ENCODE measurements at regions not wholly inside any gene's neighbourhood (a gene's known extent, or its start where the extent isn't known, plus 50 kb on each side); places are given as distances from the start of the nearest gene placed in this dataset.

DNA sequence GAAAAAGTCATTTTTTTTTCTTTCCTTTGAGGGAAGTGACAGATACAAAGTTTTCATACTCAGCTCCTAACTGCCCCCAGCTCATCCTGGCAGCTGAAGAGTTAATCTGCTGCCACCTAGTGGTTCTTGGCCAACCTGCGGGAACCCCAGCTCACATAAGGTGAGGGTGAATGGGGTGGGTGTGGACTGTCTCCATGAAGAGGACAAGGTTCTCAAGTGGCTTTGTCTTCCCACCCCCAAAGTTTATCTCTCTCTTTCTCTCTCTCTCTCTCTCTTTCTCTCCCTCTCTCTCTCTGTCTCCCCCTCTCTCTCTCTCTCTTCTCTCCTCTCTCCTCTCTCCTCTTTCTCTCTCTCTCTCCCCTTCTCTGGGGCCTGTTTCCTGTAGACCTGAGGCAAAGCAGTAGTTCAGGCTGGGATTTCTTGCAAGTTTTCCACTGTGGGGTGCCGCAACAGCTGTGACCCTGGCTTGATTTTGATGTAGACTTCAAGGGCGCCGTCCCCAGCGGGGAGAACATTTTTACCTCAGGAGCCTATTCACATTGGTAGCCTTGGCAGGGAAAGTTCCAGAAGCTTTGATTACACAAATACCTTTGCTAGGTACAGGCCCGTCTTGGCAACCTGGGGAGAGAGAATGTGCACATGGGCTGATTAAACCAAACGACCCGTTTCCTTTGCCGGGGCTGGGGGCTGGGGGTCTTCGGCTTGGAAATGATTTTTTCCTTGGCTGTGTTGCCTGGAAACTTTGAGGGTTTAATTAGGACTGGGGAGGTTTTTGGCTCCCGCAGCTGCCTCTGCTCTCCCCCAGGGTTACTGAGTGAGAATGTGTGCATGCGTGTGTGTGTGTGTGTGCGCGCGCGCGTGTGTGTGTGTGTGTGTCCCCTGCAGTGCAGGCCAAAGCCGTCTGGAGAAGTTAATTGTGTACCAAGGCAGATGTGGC lies 135.9 kb downstream of the TM2D1 start:
- no peak overlapping the region for H3K4me3 ChIP-seq (replicated peaks in 1 of 4; ENCODE audit: control extremely low read depth in 1 of 4, insufficient read depth in 1 of 4, low read depth in 3 of 4, low read length in 4 of 4)
- H3K36me3 ChIP-seq (ENCODE audit: control insufficient read depth, insufficient read depth, low read length) = no peaks in the 10 kb centered on the region
- H3K4me2 ChIP-seq (ENCODE audit: extremely low read depth, insufficient read depth, low read length) = no peak overlapping the region
- H3K79me2 ChIP-seq (ENCODE audit: control insufficient read depth, insufficient read depth, low read length) = no peaks in the 10 kb centered on the region
- H3K27ac ChIP-seq (ENCODE audit: insufficient read depth, low read length) = no peak overlapping the region
- H3K9ac ChIP-seq (ENCODE audit: insufficient read depth, low read length) = no peak overlapping the region
- H3K4me1 ChIP-seq (ENCODE audit: control insufficient read depth, extremely low read depth, insufficient read depth, low read length) = no peaks in the 10 kb centered on the region
- no peaks in the 10 kb centered on the region for H3K9me3 ChIP-seq (ENCODE audit: control insufficient read depth, insufficient read depth, low read depth, low read length)
- no peak for TF ChIP-seq EZH2 (IDR thresholded peaks at IDR 0.05; ENCODE audit: low read length, missing control alignments)
- TF ChIP-seq, protein P1, sequence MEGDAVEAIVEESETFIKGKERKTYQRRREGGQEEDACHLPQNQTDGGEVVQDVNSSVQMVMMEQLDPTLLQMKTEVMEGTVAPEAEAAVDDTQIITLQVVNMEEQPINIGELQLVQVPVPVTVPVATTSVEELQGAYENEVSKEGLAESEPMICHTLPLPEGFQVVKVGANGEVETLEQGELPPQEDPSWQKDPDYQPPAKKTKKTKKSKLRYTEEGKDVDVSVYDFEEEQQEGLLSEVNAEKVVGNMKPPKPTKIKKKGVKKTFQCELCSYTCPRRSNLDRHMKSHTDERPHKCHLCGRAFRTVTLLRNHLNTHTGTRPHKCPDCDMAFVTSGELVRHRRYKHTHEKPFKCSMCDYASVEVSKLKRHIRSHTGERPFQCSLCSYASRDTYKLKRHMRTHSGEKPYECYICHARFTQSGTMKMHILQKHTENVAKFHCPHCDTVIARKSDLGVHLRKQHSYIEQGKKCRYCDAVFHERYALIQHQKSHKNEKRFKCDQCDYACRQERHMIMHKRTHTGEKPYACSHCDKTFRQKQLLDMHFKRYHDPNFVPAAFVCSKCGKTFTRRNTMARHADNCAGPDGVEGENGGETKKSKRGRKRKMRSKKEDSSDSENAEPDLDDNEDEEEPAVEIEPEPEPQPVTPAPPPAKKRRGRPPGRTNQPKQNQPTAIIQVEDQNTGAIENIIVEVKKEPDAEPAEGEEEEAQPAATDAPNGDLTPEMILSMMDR (conservative IDR thresholded peaks at IDR 0.05 in 1 of 2, IDR thresholded peaks at IDR 0.05 in 1 of 2; ENCODE audit: low read depth in 1 of 2, low read length in 2 of 2) = peak; percentile 65 to 86
- peak; percentile 39 to 59 for DNase-seq (ENCODE audit: low read depth in 2 of 2)
- no peaks in the 10 kb centered on the region for H4K20me1 ChIP-seq (ENCODE audit: control insufficient read depth, extremely low read depth, insufficient read depth, low read length)
- H3K27me3 ChIP-seq (ENCODE audit: control insufficient read depth, insufficient read depth, low read length) = no peaks in the 10 kb centered on the region
- no peak overlapping the region for H2AFZ ChIP-seq (ENCODE audit: low read length)

DNA sequence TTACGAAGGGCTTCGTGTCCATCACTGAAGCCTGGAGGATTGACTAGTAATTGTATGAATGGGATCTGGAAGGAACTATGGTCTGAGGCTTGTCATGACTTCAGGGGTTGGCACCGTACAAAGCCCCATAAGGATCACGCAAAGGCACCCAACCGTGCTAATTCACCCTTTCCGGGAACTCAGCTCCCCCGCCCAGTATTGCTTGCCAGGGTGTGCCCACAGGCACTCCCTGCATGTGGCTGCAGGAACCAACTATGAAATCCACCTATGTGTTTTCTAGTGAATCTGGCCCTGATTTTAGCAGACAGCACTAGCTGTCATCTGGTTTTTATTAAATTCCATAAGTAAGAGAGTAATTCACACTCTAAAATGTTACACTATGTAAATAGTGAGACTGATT lies 139.2 kb downstream of the TM2D1 start:
- Histone ChIP-seq H3K4me2 (ENCODE audit: extremely low read depth, insufficient read depth, low read length) (no peak overlapping the region), H3K4me3 (replicated peaks in 1 of 4; ENCODE audit: control extremely low read depth in 1 of 4, insufficient read depth in 1 of 4, low read depth in 3 of 4, low read length in 4 of 4) (no peak overlapping the region), H2AFZ (ENCODE audit: low read length) (no peak overlapping the region), H3K27me3 (ENCODE audit: control insufficient read depth, insufficient read depth, low read length) (no peaks in the 10 kb centered on the region), H3K9me3 (ENCODE audit: control insufficient read depth, insufficient read depth, low read depth, low read length) (no peaks in the 10 kb centered on the region), H3K9ac (ENCODE audit: insufficient read depth, low read length) (no peak overlapping the region), H3K36me3 (ENCODE audit: control insufficient read depth, insufficient read depth, low read length) (no peaks in the 10 kb centered on the region), H4K20me1 (ENCODE audit: control insufficient read depth, extremely low read depth, insufficient read depth, low read length) (no peaks in the 10 kb centered on the region), H3K4me1 (ENCODE audit: control insufficient read depth, extremely low read depth, insufficient read depth, low read length) (no peaks in the 10 kb centered on the region), H3K79me2 (ENCODE audit: control insufficient read depth, insufficient read depth, low read length) (no peaks in the 10 kb centered on the region), H3K27ac (ENCODE audit: insufficient read depth, low read length) (no peak overlapping the region)
- TF ChIP-seq EZH2 (IDR thresholded peaks at IDR 0.05; ENCODE audit: low read length, missing control alignments) = no peak
- TF ChIP-seq, protein P1 (conservative IDR thresholded peaks at IDR 0.05 in 1 of 2, IDR thresholded peaks at IDR 0.05 in 1 of 2; ENCODE audit: low read depth in 1 of 2, low read length in 2 of 2) = no peak
- DNase-seq (ENCODE audit: low read depth in 2 of 2) = no peak

DNA sequence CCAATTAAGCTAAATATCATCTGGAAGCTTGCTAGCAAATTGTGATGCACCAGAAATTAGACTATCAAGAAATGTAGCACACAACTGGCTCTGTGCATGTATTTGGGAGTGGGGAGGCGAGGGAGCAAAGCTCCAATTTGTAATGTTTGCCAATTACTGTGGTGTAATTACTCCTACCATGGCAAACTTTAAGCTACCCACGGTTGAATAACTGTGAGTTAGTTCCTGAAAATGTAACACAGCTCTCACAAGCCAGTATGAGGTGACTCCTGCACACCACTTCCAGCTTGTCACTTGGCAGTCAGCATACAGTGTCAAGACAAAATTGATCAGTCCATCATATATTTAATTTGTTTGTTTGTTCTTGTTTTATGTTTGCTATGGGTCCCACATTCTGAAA lies 141.2 kb downstream of the TM2D1 start:
- no peak for DNase-seq (ENCODE audit: low read depth in 2 of 2)
- Histone ChIP-seq H4K20me1 (ENCODE audit: control insufficient read depth, extremely low read depth, insufficient read depth, low read length) (no peaks in the 10 kb centered on the region), H3K36me3 (ENCODE audit: control insufficient read depth, insufficient read depth, low read length) (no peaks in the 10 kb centered on the region), H3K9ac (ENCODE audit: insufficient read depth, low read length) (no peak overlapping the region), H3K4me2 (ENCODE audit: extremely low read depth, insufficient read depth, low read length) (no peak overlapping the region), H3K79me2 (ENCODE audit: control insufficient read depth, insufficient read depth, low read length) (no peaks in the 10 kb centered on the region), H3K27me3 (ENCODE audit: control insufficient read depth, insufficient read depth, low read length) (no peaks in the 10 kb centered on the region), H3K9me3 (ENCODE audit: control insufficient read depth, insufficient read depth, low read depth, low read length) (no peaks in the 10 kb centered on the region), H3K27ac (ENCODE audit: insufficient read depth, low read length) (no peak overlapping the region), H3K4me1 (ENCODE audit: control insufficient read depth, extremely low read depth, insufficient read depth, low read length) (no peaks in the 10 kb centered on the region), H2AFZ (ENCODE audit: low read length) (no peak overlapping the region), H3K4me3 (replicated peaks in 1 of 4; ENCODE audit: control extremely low read depth in 1 of 4, insufficient read depth in 1 of 4, low read depth in 3 of 4, low read length in 4 of 4) (no peak overlapping the region)
- no peak for TF ChIP-seq EZH2 (IDR thresholded peaks at IDR 0.05; ENCODE audit: low read length, missing control alignments)
- TF ChIP-seq, protein P1 (conservative IDR thresholded peaks at IDR 0.05 in 1 of 2, IDR thresholded peaks at IDR 0.05 in 1 of 2; ENCODE audit: low read depth in 1 of 2, low read length in 2 of 2) = no peak
